Stimulated activated CD4-positive, alpha-beta T cell treated with anti-CD3 and anti-CD28 coated beads, Interleukin-15, amount 100 ng/mL, for 1 hour (primary cell): ENCODE measurements at regions not wholly inside any gene's neighbourhood (a gene's known extent, or its start where the extent isn't known, plus 50 kb on each side); places are given as distances from the start of the nearest gene placed in this dataset.

Experiments
- DNase-seq, 2 donors: peaks; one replicate each; pipeline ENCODE4 v3.0.0-alpha.2; 2020; ENCODE audit warnings: low read depth in 1 of 2, low spot score in 1 of 2

DNA sequence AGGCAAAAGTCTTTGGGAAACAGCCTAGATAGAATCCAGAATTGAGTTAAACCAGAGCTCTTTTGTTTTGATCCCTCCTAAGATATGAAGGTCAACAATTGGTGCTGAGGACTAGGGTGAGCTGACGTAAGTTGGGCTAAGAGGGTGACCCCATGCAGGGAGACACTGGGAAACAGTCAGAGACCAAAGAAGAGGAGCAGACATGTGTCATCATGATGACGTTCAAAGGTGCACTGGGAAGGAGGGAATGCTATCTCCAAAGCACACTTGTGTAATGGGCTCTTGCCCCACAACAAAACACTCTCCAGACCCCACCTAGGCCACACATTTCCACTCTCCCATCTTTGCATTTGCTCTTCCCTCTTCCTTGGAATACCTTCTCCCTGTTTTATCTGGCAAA lies 481.4 kb downstream of the COG6 start:
- DNase-seq = no peak

DNA sequence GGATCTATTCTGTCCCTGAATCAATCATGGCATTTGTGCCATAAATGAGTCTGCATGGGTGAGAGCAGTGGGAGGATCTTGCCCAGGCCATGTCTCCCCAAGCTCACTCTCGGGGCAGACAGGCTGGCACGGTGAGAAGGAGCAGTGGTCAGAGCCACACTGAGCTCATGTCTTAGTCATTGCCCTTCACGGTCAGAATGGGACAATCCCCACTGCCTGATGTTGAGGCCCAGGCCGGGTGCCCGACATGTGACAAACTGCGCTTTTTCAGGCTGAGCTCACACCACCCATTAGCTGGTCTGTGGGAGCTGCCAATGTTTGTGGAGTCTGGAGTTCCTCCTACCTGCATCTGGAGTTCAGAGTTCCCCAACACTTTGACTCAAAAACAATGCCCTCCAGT lies 481.9 kb downstream of the COG6 start:
- no peak for DNase-seq

DNA sequence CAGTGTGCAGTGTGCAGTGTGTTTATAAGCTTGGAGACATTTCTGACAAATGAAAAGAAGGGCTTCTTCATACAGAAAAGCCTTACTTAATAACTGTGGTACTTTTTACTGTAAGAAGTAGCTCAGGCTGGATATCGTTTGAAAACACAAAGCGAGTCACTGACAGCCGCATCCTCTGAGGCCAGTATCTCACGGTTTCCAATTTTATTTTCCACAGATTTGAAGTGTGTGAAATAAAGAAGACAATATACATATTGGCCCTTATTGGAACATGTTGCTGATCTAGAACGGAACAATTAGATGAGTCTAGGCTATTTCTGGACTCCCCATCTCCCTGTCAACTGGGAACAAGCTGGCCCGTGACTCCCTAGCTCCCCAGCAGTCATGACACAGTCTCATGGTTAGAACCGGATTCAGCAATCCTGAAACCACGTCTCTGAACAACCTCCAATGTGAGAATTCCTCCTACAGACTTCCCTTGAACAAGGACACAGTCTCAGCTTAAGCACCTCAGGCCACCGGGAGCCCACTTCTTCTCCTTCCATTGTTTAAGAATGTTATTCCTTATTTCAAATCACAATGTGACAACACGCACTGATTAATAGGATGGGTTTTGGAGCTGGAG lies 484.5 kb downstream of the COG6 start:
- no peak for DNase-seq

DNA sequence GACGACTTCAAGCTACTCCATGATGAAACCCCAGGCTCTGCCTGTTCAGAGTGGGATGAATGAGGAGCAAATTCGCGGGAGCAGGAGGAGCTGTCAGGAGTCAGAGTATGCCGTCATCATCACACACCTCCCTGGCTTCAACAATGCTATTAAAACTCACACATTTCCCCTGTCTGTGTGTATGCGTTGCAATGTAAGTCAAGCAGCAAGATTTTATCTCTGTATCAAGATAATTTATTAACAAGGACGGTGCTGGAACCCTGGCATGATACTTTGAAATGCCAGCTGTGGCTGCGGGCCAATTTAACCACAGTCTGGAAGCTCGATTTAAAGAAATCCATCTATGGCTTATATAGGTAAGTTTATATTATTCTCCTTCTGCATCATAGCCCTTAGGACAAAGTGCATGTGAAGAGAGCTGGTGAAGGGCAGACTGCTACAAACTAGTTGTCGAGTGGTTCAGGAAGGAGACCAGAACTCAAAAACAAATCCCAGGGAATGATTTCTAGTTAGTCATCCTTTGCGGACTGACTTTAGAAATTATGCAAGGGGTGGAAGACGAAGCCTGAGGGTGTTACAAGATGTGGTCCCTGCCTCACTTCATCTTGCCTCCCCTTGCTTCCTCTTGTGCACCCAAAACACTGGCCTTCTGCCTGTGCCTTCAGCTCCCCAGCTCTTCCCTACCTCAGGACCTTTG lies 486.5 kb downstream of the COG6 start:
- no peak for DNase-seq

DNA sequence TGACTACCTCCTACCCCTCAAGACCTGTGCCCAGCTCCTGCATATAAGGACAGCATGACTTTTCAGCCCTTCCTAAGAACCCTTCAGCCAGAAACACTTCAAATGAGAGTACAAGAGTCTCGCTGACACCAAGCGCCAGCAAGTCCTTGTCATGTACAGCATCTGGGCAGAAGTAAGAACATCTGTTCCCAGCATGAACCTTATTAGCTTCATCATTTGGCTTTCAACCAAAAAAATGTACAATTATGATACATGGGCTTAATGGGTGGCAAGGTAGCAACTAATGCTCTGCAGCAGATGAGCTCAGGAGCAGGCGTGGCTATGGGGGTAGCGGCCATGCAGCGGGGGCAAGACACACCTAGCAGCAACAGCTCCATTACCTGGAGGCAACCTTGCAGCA lies 487.6 kb downstream of the COG6 start:
- no peak for DNase-seq

DNA sequence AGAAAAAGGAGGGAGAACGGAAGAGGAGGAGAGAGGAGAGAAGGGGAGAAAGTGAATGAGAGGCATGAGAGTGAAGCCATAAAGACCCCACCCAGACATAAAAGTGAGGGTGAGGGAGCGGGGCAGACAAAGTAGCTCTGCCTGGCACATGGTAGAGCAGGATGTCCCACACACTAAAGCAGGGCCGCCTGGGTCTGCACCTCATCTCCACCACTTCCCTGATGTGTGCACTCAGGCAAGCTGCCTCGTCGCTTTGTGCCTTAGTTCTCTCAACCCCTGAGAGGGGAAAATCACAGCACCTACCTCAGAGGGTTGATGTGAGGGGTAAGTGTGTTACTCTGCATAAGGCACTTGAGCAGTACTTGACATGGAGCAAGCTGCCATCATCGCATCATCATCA lies 488.1 kb downstream of the COG6 start:
- no peak for DNase-seq

DNA sequence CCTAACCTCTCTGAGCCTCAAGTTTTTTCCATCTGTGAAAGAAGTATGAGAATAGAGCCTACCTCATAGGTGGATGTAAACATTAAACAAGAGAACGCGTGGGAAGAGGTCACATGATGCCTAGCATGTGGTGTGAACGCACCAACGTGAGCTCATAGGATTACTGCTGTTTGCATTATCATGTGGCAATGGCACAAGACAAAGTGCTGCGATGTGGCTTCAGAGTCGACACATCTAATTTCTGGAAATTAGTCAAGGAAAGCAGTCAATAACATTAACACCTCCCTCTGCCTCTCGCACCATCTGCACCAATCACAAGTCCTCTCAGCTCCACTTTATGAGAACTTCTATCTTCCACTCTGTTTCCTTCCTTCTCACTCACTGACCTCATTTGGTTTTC lies 489.7 kb downstream of the COG6 start:
- DNase-seq = no peak

DNA sequence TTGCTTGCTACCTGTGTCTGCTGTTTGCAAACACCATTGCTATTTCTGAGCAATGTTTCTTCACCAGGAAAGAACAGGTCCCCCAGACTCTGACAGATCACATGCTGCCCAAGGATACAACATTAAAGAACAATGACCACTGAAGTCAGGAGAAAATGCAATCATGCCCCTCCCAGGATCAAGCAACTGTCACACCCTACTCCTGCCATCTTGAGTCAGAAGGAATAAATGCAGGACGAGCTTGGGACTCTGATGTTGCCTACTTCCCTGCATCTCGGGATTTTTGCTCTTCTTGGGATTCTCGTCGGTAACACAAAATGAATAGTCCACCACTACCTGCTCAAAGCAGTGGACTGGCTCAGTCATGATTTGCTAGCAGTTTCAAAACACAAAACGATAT lies 490.6 kb downstream of the COG6 start:
- no peak for DNase-seq

DNA sequence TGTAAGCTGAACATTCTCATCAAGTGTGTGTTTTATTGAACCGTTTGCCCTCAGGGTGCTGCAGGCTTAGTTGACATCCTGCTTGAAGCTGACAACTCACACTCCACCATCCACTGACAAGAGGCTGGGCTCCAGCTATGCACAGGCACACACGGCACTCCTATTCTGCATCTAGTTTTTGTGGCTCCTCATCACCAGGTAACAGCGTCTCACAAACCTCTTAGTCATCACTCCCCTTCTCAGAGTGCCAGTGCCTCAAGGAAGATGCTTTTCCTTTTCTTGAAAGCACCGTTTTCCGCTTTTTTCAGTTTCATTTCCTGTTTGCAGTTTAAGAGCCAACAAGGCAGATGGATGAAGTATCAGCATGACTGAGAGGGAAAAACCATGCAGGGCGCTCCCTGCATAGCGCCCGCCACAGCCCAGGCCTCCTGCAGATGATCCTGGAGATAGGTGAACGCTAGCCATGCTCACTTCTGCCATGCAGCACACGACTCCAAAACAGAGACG lies 491.2 kb downstream of the COG6 start:
- DNase-seq = no peak

DNA sequence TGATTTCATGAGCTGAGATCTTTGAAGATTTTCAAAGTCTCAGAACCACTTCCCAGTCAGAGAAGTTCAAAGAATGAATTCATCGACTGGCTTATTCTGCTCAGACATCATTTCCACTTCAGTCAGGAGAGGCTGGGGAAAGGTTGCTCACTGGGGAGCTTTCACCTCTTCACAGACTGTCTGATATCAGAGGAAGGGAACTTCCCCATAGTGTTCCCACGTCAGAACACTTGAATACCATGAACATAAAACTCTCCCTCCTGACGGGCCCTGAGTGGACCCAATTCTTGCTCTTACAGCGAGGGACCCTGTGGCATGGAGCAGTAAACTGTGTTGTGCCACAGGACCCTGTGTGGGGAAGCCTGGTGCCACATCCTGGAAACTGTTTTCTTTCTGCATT lies 492.6 kb downstream of the COG6 start:
- no peak for DNase-seq

DNA sequence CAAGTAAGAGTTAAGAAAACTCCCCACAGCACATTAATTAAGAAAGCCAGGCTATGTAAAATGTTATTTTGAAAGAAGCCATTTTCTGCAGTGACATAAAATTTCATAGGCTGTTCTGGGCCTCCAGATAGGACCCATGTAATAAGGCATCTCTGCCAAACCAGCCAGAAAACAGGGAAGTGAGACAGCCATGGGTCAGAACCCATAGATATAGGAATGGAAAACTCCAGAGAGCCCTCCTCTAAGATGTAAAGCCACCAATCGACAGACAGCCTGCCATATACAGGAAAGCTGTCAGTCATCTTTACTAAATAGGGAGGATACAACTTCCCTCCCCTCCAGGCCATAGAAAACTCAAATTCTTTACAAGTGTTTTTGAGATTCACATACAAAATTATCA lies 493.3 kb downstream of the COG6 start:
- DNase-seq = no peak

DNA sequence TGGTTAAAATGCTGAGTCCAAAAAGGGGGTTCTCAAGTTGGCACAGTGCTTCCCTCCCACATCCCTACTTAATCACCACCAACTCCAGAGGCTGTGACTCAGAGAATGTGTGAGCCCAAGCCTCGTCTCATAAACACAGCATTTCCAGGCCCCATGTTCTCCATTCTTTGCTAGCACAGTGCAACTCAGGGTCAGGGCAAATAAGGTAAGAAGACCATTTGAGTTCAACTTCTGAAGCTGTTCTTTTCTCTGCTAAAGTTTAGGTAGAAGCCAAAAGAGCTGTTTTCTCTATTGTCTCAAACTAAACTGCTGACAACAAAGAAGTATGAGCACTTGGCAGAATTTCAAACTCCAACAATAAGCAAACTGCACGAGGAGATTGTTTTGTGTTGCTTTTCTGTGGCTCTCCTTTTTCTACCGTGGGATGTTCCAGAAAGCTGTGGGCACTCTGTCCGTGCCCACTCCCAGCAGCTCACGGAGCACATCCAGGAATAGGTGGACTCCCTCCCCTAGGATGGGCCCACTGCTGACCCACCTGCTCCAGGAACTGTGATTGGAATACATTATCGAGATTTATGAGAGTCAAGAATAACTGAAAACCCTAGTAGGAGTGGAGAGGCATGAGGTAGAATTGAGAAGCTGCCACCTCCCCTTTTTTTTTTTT lies 494.3 kb downstream of the COG6 start:
- no peak for DNase-seq

DNA sequence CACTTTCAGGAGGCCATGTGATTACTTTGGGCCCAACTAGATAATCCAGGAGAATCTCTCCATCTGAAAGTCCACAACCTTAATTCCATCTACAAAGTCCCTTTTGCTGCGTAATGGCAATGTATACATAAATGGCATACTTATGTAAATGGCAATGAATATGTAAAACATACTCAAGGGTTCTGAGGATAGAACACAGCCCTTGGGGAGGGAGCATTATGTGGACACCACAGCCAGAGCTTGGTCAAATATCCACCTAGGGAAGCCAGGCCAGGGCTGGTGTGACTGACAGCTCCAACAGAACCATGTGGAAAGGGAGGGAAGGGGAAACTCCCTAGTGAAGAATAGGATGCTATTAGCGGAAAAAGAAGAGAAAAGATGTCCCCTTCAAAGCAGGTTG lies 496.2 kb downstream of the COG6 start:
- DNase-seq = no peak

DNA sequence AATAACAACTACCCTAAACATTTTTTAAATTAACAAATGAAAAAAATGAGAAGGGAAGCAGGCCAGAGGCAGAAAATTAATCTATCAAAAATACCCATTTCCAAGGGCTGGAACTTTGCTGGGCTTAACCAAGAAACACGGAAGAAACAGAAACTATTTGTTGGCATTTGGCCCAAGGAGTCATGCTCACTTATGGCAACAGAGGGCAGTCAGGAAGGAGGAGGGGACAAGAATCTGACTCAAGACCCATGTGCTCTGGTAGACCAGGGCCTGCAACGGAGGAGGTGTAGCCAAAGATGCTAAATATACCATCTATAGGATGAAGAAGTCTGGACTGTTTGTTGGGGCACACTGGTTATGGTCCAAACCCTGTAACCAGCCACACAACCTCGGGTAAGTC lies 496.7 kb downstream of the COG6 start:
- no peak for DNase-seq

DNA sequence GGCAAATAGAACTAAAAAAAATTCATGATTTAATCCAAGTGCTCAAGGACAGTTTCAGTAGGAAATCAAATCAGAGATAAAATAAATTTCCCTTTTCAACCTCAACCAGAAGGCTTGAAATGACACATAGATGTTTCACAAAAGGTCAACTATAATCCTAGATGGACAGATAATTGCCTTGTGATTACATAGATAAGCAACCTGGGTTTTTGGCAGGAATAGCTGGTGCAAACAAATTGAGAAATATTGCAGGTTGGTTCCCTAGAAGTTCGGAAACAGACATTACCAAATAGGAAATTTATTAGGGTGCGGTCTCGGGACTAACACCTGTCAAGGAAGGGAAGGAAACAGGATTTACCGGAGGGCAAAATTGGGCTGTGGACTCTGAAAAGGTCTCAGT lies 497.5 kb downstream of the COG6 start:
- DNase-seq = no peak

DNA sequence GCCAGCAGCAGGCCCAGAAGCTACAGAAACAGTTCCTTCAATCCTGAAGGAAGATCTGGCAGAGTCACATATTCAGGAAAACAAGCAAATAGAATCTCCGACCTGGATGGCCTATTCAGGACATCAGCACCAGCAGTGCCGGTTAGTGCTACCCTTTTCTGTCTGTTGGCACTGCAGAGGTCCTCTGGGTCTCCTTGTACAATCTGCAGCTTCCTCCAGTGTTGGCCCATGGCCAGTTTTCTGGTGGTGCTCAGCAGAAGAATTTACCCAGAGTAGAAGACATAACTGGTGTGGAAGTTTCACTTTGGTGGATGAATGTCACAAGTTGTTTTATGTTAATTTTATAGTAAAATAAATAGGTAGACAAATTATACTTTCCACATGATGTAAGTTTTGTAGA lies 498.1 kb downstream of the COG6 start:
- no peak for DNase-seq

DNA sequence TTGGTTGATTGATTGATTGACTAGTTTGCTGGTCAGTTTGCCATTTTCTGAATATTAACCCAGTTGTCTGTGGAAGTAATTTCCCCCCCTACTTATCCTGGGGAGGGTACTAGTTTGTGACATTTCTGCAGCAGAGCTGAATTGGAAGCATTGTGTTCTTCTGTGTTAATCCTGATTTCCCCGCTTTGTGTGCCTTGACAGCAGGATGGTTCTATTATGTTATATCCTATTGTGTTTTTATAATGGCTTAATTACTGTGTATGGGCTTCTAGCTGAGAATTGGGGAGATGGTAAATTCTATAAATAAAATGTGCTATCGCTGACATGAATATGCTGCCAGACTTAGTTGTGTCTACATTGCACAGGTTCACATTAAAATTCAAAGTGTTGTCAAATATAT lies 499.7 kb downstream of the COG6 start:
- DNase-seq = no peak

DNA sequence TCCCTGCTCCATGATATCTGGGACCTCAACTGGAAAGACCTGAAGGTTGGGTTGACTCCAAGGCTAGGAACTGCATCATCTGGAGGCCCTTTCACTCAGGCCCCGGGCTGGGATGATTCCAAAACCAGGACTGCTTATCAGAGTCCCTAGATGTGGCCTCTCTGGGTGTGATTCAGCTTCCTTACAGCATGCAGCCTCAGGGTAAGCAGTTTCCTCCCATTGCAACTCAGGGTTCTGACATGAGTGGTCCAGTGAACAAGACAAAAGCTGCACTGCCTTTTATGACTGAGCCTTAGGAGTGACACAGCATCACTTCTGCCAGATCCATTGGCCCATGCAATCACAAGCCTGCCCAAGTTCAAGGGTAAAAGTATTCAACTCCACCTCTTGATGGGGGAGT lies 502.8 kb downstream of the COG6 start:
- DNase-seq = no peak

DNA sequence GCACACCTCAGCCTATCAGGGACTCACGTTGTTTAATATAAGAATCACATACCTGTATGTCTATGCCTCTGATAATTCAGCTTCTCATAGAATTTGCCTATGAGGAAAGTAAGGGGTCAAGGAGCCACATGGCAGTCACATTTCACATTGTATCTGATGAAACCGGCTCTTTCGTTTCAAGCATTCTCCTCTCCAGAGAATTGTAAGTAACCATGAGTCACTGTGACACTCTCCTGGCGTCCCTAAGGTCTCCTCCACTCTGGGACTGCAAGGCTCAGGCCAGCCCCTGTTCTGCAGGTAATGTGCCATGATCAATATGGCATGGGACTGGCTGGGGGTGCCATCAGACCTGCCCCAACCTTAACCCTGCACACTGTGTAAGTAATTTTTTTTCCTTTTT lies 503.3 kb downstream of the COG6 start:
- DNase-seq = no peak

DNA sequence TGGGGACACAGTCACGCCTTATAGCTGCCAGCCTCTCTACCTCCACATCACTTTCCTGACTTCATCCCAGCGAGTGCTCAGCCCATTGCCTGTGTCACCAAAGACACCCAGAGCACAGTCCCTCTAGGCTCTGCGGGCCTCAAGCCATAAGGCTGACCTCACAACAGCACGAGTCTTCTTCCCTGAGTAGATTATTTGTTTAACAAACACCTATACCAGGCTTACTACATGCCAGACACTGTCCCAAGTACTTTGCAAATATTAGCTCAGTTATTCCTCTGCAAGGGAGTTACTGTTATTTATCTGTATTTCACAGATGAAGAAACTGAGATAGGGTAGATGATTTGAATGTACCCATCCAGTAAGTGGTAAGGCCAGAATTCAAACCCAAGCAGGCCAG lies 504.3 kb downstream of the COG6 start:
- DNase-seq = no peak

DNA sequence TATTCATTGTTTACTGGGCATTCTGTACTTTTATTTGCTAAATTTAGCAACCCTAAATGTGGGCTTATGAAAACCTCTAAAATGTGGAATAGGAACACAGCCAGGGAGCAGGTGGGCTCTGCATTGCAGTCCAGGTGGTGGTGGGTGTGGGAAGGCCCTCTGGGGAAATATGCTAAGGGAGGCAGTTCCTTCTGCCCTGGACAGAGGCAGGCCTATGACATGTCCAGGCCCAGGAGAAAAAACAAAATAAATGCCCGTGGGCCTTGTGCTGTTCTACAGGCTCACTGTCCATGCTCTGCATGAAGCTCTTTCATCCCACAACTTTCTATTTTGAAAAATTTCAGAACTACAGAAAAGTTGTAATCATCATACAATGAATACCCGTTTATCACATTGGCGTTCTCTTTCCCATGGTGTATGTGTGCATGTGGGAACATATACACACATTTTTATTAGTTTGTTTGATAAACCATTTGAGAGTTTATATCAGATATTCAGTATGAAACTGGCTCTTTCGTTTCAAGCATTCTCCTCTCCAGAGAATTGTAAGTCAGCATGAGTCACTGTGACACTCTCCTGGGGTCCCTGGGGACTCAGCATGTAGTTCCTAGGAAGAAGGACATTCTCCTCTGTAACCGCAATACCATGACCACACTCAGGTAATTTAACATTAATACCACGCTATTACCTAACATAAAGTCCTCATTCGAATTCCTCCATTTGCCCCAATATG lies 505.3 kb downstream of the COG6 start:
- DNase-seq = no peak

DNA sequence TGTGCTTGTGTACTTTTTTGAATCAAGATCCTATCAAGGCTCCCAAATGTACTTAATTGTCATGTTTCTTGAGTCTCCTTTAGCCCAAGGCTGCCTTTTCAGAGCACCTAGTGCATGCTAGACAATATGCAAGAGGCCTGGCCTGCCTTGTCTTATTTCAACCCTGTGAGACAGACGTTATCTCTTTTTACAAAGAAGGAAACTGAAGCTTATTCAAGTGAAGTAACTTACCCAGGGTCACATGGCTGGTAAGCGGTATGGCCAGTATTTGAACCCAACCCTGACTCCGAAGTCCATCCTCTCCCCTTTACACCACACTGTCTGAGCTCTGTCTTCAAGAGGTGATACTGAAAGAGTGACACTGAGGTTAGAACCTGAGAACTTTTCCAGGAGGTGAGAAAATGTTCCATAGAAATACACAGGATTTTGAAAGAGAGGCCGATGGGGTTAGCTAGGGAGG lies 505.1 kb downstream of the FOXO1 start:
- DNase-seq = no peak
